ENCODE measurements at regions not wholly inside any gene's neighbourhood (a gene's known extent, or its start where the extent isn't known, plus 50 kb on each side); places are given as distances from the start of the nearest gene placed in this dataset.

GRCh38 chr9:88811511-88811910 is 179.8 kb upstream of the S1PR3 start:
- Histone ChIP-seq H3K4me2 (replicated peaks; ENCODE audit: extremely low read depth, low read length, poor library complexity, severe bottlenecking) (no peak overlapping the region), H3K27me3 (ENCODE audit: control insufficient read depth in 2 of 2, insufficient read depth in 2 of 2, low read length in 2 of 2) (peaks cover 12 to 58% of the 10 kb centered on the region in 2 donors), H3K79me2 (ENCODE audit: insufficient read depth, low read length) (no peaks in the 10 kb centered on the region), H3K9me3 (replicated peaks in 1 of 2; ENCODE audit: control insufficient read depth in 1 of 2, insufficient read depth in 1 of 2, low read length in 2 of 2) (no peaks in the 10 kb centered on the region), H2AFZ (ENCODE audit: insufficient read depth, low read depth, low read length, poor library complexity, severe bottlenecking) (no peak overlapping the region), H3K4me3 (replicated peaks in 1 of 3; ENCODE audit: low read depth in 2 of 3, low read length in 3 of 3) (no peak overlapping the region), H3K9ac (ENCODE audit: insufficient read depth, low read length, poor library complexity, severe bottlenecking) (no peak overlapping the region), H4K20me1 (ENCODE audit: insufficient read depth, low read length) (no peaks in the 10 kb centered on the region), H3K27ac (ENCODE audit: low read depth in 1 of 2, low read length in 2 of 2) (no peak overlapping the region), H3K36me3 (replicated peaks in 1 of 2; ENCODE audit: control insufficient read depth in 1 of 2, insufficient read depth in 2 of 2, low read length in 2 of 2) (no peaks in the 10 kb centered on the region), H3K4me1 (ENCODE audit: control insufficient read depth in 1 of 2, insufficient read depth in 2 of 2, low read length in 2 of 2) (no peaks in the 10 kb centered on the region)
- peaks cover 29 to 75% (median 69%) of the 10 kb centered on the region in 3 donors for H3K27me3 Mint-ChIP-seq (ENCODE audit: low read depth in 3 of 3)
- H3K27ac Mint-ChIP-seq: no peak overlapping the region
- H3K36me3 Mint-ChIP-seq: no peaks in the 10 kb centered on the region
- H3K4me3 Mint-ChIP-seq: no peak overlapping the region
- peaks cover 5% of the 10 kb centered on the region for H3K4me1 Mint-ChIP-seq
- no peak for TF ChIP-seq CTCF (IDR thresholded peaks at IDR 0.05)
- peaks cover 0 to 7% (median 0%) of the 10 kb centered on the region in 7 donors for H3K9me3 Mint-ChIP-seq
- intact Hi-C loops (cut with micrococcal nuclease): no loop called here
- no peak for DNase-seq
- WGBS (ENCODE audit: insufficient coverage): 98% methylated on average over 4 of the region's 7 CpGs

- Mint-ChIP-seq H3K27ac (no peak overlapping the region), H3K4me3 (no peak overlapping the region), H3K4me1 (peaks cover 4% of the 10 kb centered on the region), H3K9me3 (peaks cover 0 to 1% (median 0%) of the 10 kb centered on the region in 7 donors), H3K36me3 (no peaks in the 10 kb centered on the region), H3K27me3 (ENCODE audit: low read depth in 3 of 3) (peaks cover 29 to 77% (median 71%) of the 10 kb centered on the region in 3 donors)
- intact Hi-C loops (cut with micrococcal nuclease): no loop called here
- H3K79me2 ChIP-seq (ENCODE audit: insufficient read depth, low read length): no peaks in the 10 kb centered on the region
- 90% methylated on average over 8 of the region's 10 CpGs for WGBS (ENCODE audit: insufficient coverage)
- no peaks in the 10 kb centered on the region for H3K9me3 ChIP-seq (replicated peaks in 1 of 2; ENCODE audit: control insufficient read depth in 1 of 2, insufficient read depth in 1 of 2, low read length in 2 of 2)
- no peak overlapping the region for H3K4me2 ChIP-seq (replicated peaks; ENCODE audit: extremely low read depth, low read length, poor library complexity, severe bottlenecking)
- no peak overlapping the region for H3K27ac ChIP-seq (ENCODE audit: low read depth in 1 of 2, low read length in 2 of 2)
- H2AFZ ChIP-seq (ENCODE audit: insufficient read depth, low read depth, low read length, poor library complexity, severe bottlenecking): no peak overlapping the region
- H3K4me3 ChIP-seq (replicated peaks in 1 of 3; ENCODE audit: low read depth in 2 of 3, low read length in 3 of 3): no peak overlapping the region
- no peaks in the 10 kb centered on the region for H3K4me1 ChIP-seq (ENCODE audit: control insufficient read depth in 1 of 2, insufficient read depth in 2 of 2, low read length in 2 of 2)
- H3K27me3 ChIP-seq (ENCODE audit: control insufficient read depth in 2 of 2, insufficient read depth in 2 of 2, low read length in 2 of 2): peaks cover 12 to 58% of the 10 kb centered on the region in 2 donors
- H3K36me3 ChIP-seq (replicated peaks in 1 of 2; ENCODE audit: control insufficient read depth in 1 of 2, insufficient read depth in 2 of 2, low read length in 2 of 2): no peaks in the 10 kb centered on the region
- DNase-seq: no peak
- H4K20me1 ChIP-seq (ENCODE audit: insufficient read depth, low read length): no peaks in the 10 kb centered on the region
- TF ChIP-seq CTCF (IDR thresholded peaks at IDR 0.05): no peak
- no peak overlapping the region for H3K9ac ChIP-seq (ENCODE audit: insufficient read depth, low read length, poor library complexity, severe bottlenecking)
Observed at GRCh38 chr9:88812938-88813637, 178.2 kb upstream of the S1PR3 start.

Measured in CD14-positive monocyte (primary cell).